Coronary artery (tissue), 2 donors: ENCODE measurements at regions not wholly inside any gene's neighbourhood (a gene's known extent, or its start where the extent isn't known, plus 50 kb on each side); places are given as distances from the start of the nearest gene placed in this dataset.

Experiments
- DNase-seq: peaks from one replicate; pipeline ENCODE4 v3.0.0-alpha.2; 2017; ENCODE audit warnings: low spot score
- H3K27ac ChIP-seq, 2 donors: fragments of 200-600 bp; sonication (generic); one replicate each; pipeline ENCODE4 v1.5.1; 2016 to 2019
- H3K4me3 ChIP-seq: fragments of 200-600 bp; sonication (generic); 2 replicates; pipeline ENCODE4 v1.5.1; 2016; ENCODE audit warnings: mild to moderate bottlenecking, moderate library complexity
- CTCF ChIP-seq: fragments of 200-600 bp; sonication (generic); IDR thresholded peaks from one replicate; pipeline ENCODE4 v1.5.1; 2019; ENCODE audit warnings: antibody characterized with exemption

DNA sequence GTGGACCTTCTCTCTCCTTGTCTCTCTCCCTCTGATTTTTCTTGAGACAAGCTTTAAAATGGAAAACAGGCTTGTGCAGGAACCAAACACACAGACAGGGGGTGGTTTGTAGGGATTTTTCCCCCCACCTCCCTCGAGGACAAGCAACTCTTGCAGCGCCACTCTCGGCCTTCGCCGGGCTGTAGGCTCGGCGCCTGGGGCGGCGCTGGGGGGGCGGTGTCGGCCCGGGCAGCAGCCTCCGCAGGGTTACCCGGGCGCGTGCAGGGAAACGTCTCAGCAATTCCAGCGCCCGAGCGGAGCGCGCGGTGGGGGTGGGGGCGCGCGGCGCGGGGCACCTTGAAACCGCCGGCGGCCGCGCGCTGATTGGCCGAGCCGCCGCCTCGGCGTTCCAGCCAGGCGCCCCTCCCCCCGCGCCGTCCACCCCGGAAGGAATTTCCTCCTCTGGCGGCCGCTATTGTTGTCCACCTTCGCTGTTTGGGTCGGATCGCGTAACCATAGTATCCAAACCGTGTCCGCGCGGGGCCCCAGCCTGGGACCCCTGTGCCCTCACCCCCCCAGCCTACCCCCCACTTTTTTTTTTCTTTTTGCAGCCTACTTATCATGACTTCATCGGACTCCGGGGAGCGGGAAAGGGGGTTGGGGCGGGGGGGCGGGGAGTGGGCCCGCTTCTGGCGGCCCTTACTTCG, 59.8 kb upstream of the ACOT11 start:
- H3K4me3 ChIP-seq: peak overlapping the region; percentile 77
- no peak for TF ChIP-seq CTCF
- DNase-seq: peak; percentile 95
- H3K27ac ChIP-seq: peak overlapping the region; percentile 85 to 96

GRCh38 chr1:54487571-54488050, 60.4 kb upstream of the ACOT11 start:
- no peak for DNase-seq
- H3K27ac ChIP-seq: peak overlapping the region; percentile 85 to 96

DNA sequence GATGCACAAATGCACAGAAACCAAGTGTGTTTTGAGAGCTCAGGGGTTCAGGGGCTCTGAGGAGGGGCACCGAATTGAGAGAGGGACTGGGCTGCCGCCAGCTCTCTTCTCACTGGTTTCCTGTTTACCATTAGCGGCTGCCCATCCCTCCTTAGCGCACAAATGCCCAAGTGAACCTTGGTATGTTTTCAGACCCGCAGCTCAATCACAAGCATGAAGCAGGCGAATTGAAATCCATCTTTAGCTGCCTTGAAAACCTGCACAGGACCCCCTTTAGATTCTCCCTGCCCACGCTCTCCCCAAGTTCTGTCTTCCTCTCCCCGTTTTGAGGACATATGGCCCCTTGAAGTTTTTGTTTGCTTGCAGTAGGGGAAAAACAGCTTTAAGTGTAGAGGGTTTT, 61.1 kb upstream of the ACOT11 start:
- Histone ChIP-seq H3K27ac (no peak overlapping the region), H3K4me3 (no peak overlapping the region)
- no peak for DNase-seq
- TF ChIP-seq CTCF: no peak

More at GRCh38 chr1:54487571-54488050, 60.4 kb upstream of the ACOT11 start:
- no peak for TF ChIP-seq CTCF
- H3K4me3 ChIP-seq: peak overlapping the region; percentile 77

- Histone ChIP-seq H3K4me3 (no peak overlapping the region), H3K27ac (no peak overlapping the region)
- TF ChIP-seq CTCF: no peak
- no peak for DNase-seq
Observed at GRCh38 chr1:54485416-54485815, 62.6 kb upstream of the ACOT11 start.

DNA sequence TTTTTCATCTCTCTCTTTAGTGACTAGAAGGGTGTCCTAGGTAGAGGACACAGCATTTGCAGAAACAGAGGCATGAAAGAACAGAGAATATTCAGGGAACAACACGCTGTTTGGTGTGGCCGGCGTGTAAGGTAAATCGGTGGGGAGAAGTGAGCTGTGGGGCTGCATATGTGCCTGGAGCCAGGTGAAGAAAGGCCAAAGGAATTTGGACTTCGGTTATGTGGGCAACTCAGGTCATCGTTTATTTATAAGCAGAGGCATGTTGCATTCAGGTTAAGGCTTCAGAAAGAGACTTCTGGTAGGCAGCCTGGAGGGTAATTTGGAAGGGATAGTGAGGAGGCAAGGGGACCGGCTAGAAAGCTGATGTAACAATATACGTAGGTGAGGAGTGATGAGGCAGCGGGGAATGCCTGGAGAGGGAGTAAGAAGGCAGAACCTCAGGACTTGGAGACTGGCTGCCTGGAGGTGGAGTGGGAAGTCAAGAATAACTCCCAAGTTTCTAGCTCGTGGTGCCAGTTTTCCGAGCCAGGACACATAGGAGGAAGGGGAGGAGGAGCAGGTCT, 64.1 kb upstream of the ACOT11 start:
- TF ChIP-seq CTCF: no peak
- DNase-seq: no peak
- Histone ChIP-seq H3K4me3 (no peak overlapping the region), H3K27ac (no peak overlapping the region)

GRCh38 chr1:54481201-54481884, 66.7 kb upstream of the ACOT11 start:
- no peak overlapping the region for H3K27ac ChIP-seq

More at GRCh38 chr1:54481201-54481884, 66.7 kb upstream of the ACOT11 start:
- H3K4me3 ChIP-seq: no peak overlapping the region
- no peak for TF ChIP-seq CTCF
- no peak for DNase-seq
